ENCODE measurements at regions not wholly inside any gene's neighbourhood (a gene's known extent, or its start where the extent isn't known, plus 50 kb on each side); places are given as distances from the start of the nearest gene placed in this dataset.

- TF ChIP-seq CTCF (IDR thresholded peaks at IDR 0.05; ENCODE audit: low read depth, low read length): no peak
- no peak for TF ChIP-seq EZH2phosphoT487 (IDR thresholded peaks at IDR 0.05; ENCODE audit: low read depth)
Observed at GRCh38 chr17:34059423-34060220, 195.5 kb upstream of the CCL2 start.

Measured in OCI-LY3 (cell line).